Astrocyte of the cerebellum (primary cell): ENCODE measurements at regions not wholly inside any gene's neighbourhood (a gene's known extent, or its start where the extent isn't known, plus 50 kb on each side); places are given as distances from the start of the nearest gene placed in this dataset.
"Not testable (repeated sequence)": the region's sequence is repeated elsewhere in the genome, so short reads cannot be mapped to it uniquely, and the experiment has no call there.

ENCODE experiments used
- DNase-seq: peaks from one replicate; pipeline ENCODE4 v3.0.0-alpha.2; 2011; ENCODE audit warnings: low read depth
- H3K4me3 ChIP-seq: 2 replicates; pipeline ENCODE4 v1.5.1; 2011; ENCODE audit warnings: mild to moderate bottlenecking, low read depth, low read length, moderate library complexity
- CTCF ChIP-seq: IDR thresholded peaks from 2 replicates; pipeline ENCODE4 v1.5.1; 2012; ENCODE audit warnings: low read length, low read depth, moderate library complexity, mild to moderate bottlenecking; ENCODE audit errors: missing control alignments
- in situ Hi-C: cut with HindIII; loops from 2 replicates; pipeline ENCODE4 v1.10.0; 2017; ENCODE audit warnings: low sequenced_read_pairs

GRCh38 chr4:170705907-170706306, 616.2 kb upstream of the AADAT start:
- in situ Hi-C loops = no loop called here
- no peak overlapping the region for H3K4me3 ChIP-seq
- no peak for DNase-seq
- no peak for TF ChIP-seq CTCF

- H3K4me3 ChIP-seq = no peak overlapping the region
- in situ Hi-C loops = no loop called here
- no peak for TF ChIP-seq CTCF
- DNase-seq = no peak
These were observed 610.3 kb upstream of the AADAT start for GRCh38 chr4:170700064-170700463.

GRCh38 chr4:170698334-170698733, 608.6 kb upstream of the AADAT start:
- no peak for TF ChIP-seq CTCF
- in situ Hi-C loops = no loop called here
- DNase-seq = no peak
- H3K4me3 ChIP-seq = no peak overlapping the region

GRCh38 chr4:170697845-170698244, 608.1 kb upstream of the AADAT start:
- in situ Hi-C loops = no loop called here
- TF ChIP-seq CTCF = no peak

GRCh38 chr4:170697045-170697444, 607.3 kb upstream of the AADAT start:
- in situ Hi-C loops = no loop called here
- DNase-seq = no peak

More at GRCh38 chr4:170697845-170698244, 608.1 kb upstream of the AADAT start:
- no peak for DNase-seq
- H3K4me3 ChIP-seq = no peak overlapping the region

GRCh38 chr4:170691168-170691567, 601.4 kb upstream of the AADAT start:
- H3K4me3 ChIP-seq = no peak overlapping the region
- TF ChIP-seq CTCF = no peak
- in situ Hi-C loops = no loop called here
- DNase-seq = no peak

More at GRCh38 chr4:170697045-170697444, 607.3 kb upstream of the AADAT start:
- no peak overlapping the region for H3K4me3 ChIP-seq
- no peak for TF ChIP-seq CTCF

GRCh38 chr4:170687751-170688150, 598.0 kb upstream of the AADAT start:
- no peak for DNase-seq
- in situ Hi-C loops = no loop called here
- no peak for TF ChIP-seq CTCF
- H3K4me3 ChIP-seq = no peak overlapping the region

- not testable (repeated sequence) for H3K4me3 ChIP-seq
These were observed 595.9 kb upstream of the AADAT start for GRCh38 chr4:170685701-170686100.

More at GRCh38 chr4:170685701-170686100, 595.9 kb upstream of the AADAT start:
- DNase-seq, in situ Hi-C loops: not testable (repeated sequence)
